ENCODE measurements at regions not wholly inside any gene's neighbourhood (a gene's known extent, or its start where the extent isn't known, plus 50 kb on each side); places are given as distances from the start of the nearest gene placed in this dataset.

DNA sequence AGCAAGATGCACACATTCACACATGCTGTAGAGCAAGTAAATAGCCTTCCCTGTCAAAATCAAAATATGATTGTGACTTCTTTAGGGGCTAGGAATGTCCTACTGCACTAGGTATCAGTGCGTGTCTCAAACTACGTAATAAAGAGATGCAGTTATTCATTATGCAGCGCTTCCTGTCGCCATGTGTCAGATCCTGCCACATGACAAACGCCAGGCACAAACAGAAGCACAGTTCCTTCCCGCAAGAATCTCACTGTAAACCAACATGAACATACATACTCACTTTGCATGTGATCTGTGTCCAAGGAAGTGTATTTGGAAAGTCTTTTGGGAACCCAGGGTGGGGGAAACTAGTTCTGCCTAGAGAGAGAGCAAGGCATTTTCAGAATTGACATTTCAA is 599.9 kb downstream of the RNF144A start:
- no TSS peak for BruUV-seq (replicated peaks)
- Histone ChIP-seq H3K36me3 (ENCODE audit: control insufficient read depth, insufficient read depth, low read length) (no peaks in the 10 kb centered on the region), H3K9me3 (replicated peaks; ENCODE audit: control insufficient read depth, insufficient read depth, low read depth, low read length) (no peaks in the 10 kb centered on the region), H2AFZ (ENCODE audit: low read depth, low read length) (no peak overlapping the region), H3K27ac (ENCODE audit: extremely low read depth, low read depth, low read length) (no peak overlapping the region), H3K4me2 (ENCODE audit: insufficient read depth, low read length) (no peak overlapping the region), H3K9ac (ENCODE audit: insufficient read depth in 1 of 2, low read depth in 2 of 2, low read length in 2 of 2) (no peak overlapping the region), H4K20me1 (replicated peaks; ENCODE audit: control insufficient read depth, insufficient read depth, low read length) (no peaks in the 10 kb centered on the region), H3K4me1 (replicated peaks in 1 of 2; ENCODE audit: control insufficient read depth in 2 of 2, insufficient read depth in 2 of 2, low read length in 2 of 2) (no peaks in the 10 kb centered on the region), H3K9me1 (ENCODE audit: control insufficient read depth, insufficient read depth, low read length) (no peaks in the 10 kb centered on the region), H3K79me2 (ENCODE audit: control insufficient read depth, insufficient read depth, low read length) (no peaks in the 10 kb centered on the region), H3K4me3 (no peak overlapping the region), H3K27me3 (ENCODE audit: control insufficient read depth in 2 of 2, insufficient read depth in 2 of 2, low read length in 2 of 2) (no peaks in the 10 kb centered on the region)
- DNase-seq (ENCODE audit: extremely low read depth in 1 of 4, low spot score in 3 of 4) (no peak), FAIRE-seq (no peak), ATAC-seq (no peak)
- CTCF ChIA-PET (ENCODE audit: low intra/inter-chr PET ratio), result no interaction called here
- POLR2A ChIA-PET, result no interaction called here
- in situ Hi-C loops (cut with MboI) (no loop called here), intact Hi-C loops (cut with micrococcal nuclease) (no loop called here)
- WGBS (ENCODE audit: insufficient coverage, low coverage, missing lambda C conversion rate), result 1% methylated on average over 6 of the region's 6 CpGs
- no peak for TF ChIP-seq HEY1 (CRISPR knock-in tag; IDR thresholded peaks at IDR 0.05; ENCODE audit: borderline replicate concordance)
- no peak for TF ChIP-seq JUND (IDR thresholded peaks at IDR 0.05; ENCODE audit: borderline replicate concordance, low read depth, low read length)
- no peak for TF ChIP-seq JUND (tag; IDR thresholded peaks at IDR 0.05; ENCODE audit: borderline replicate concordance, low read depth, low read length)
- TF ChIP-seq ZFX (CRISPR knock-in tag; IDR thresholded peaks at IDR 0.05), result no peak
- no peak for TF ChIP-seq ZNF668 (CRISPR knock-in tag; IDR thresholded peaks at IDR 0.05)
- TF ChIP-seq SPI1 (IDR thresholded peaks at IDR 0.05; ENCODE audit: borderline replicate concordance, low read depth, low read length), result no peak
- no peak for TF ChIP-seq E2F3 (CRISPR knock-in tag; IDR thresholded peaks at IDR 0.05)
- no peak for TF ChIP-seq GTF2F1 (IDR thresholded peaks at IDR 0.05; ENCODE audit: low read depth, low read length)
- no peak for TF ChIP-seq SMARCE1 (IDR thresholded peaks at IDR 0.05)
- TF ChIP-seq, protein P1, sequence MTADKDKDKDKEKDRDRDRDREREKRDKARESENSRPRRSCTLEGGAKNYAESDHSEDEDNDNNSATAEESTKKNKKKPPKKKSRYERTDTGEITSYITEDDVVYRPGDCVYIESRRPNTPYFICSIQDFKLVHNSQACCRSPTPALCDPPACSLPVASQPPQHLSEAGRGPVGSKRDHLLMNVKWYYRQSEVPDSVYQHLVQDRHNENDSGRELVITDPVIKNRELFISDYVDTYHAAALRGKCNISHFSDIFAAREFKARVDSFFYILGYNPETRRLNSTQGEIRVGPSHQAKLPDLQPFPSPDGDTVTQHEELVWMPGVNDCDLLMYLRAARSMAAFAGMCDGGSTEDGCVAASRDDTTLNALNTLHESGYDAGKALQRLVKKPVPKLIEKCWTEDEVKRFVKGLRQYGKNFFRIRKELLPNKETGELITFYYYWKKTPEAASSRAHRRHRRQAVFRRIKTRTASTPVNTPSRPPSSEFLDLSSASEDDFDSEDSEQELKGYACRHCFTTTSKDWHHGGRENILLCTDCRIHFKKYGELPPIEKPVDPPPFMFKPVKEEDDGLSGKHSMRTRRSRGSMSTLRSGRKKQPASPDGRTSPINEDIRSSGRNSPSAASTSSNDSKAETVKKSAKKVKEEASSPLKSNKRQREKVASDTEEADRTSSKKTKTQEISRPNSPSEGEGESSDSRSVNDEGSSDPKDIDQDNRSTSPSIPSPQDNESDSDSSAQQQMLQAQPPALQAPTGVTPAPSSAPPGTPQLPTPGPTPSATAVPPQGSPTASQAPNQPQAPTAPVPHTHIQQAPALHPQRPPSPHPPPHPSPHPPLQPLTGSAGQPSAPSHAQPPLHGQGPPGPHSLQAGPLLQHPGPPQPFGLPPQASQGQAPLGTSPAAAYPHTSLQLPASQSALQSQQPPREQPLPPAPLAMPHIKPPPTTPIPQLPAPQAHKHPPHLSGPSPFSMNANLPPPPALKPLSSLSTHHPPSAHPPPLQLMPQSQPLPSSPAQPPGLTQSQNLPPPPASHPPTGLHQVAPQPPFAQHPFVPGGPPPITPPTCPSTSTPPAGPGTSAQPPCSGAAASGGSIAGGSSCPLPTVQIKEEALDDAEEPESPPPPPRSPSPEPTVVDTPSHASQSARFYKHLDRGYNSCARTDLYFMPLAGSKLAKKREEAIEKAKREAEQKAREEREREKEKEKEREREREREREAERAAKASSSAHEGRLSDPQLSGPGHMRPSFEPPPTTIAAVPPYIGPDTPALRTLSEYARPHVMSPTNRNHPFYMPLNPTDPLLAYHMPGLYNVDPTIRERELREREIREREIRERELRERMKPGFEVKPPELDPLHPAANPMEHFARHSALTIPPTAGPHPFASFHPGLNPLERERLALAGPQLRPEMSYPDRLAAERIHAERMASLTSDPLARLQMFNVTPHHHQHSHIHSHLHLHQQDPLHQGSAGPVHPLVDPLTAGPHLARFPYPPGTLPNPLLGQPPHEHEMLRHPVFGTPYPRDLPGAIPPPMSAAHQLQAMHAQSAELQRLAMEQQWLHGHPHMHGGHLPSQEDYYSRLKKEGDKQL (CRISPR knock-in tag; IDR thresholded peaks at IDR 0.05; ENCODE audit: borderline replicate concordance), result no peak
- no peak for TF ChIP-seq BACH1 (tag; IDR thresholded peaks at IDR 0.05)
- TF ChIP-seq MIER1 (IDR thresholded peaks at IDR 0.05; ENCODE audit: low read depth), result no peak
- TF ChIP-seq, protein P2, sequence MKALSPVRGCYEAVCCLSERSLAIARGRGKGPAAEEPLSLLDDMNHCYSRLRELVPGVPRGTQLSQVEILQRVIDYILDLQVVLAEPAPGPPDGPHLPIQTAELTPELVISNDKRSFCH (CRISPR knock-in tag; IDR thresholded peaks at IDR 0.05), result no peak
- TF ChIP-seq, protein P2 (tag; IDR thresholded peaks at IDR 0.05), result no peak
- TF ChIP-seq PHF20 (IDR thresholded peaks at IDR 0.05; ENCODE audit: partially characterized antibody), result no peak
- no peak for TF ChIP-seq KLF13 (tag; IDR thresholded peaks at IDR 0.05; ENCODE audit: borderline replicate concordance, low read depth)

Data from K562 (cell line).